ENCODE measurements at regions not wholly inside any gene's neighbourhood (a gene's known extent, or its start where the extent isn't known, plus 50 kb on each side); places are given as distances from the start of the nearest gene placed in this dataset.

DNA sequence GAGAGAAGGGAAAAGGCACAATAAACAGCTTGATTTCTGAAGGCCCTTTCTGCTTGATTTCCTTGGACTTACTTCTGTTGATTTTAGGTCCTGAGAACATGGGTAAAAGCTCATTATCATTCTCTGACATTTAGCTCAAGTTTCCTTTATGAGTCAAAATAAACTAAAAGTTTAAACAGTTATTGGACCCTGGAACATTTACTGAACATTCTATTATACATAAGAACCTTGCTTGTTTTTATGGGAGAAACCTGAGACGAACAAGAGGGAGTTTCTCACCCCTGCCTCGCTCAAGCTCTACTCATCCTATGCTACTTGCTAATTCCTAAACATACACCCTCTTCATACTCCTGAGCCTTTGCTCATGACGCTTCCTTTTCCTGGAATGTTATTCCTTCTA is 538.3 kb upstream of the PKN2 start:
- no peaks in the 10 kb centered on the region for H3K27me3 ChIP-seq (ENCODE audit: control insufficient read depth in 5 of 5, insufficient read depth in 4 of 5, low read length in 5 of 5)
- no peak overlapping the region for H3K27ac ChIP-seq (ENCODE audit: low read depth, low read length)
- no peaks in the 10 kb centered on the region for H3K4me1 ChIP-seq (ENCODE audit: control insufficient read depth in 5 of 5, insufficient read depth in 5 of 5, low read length in 5 of 5)
- H3K36me3 ChIP-seq (ENCODE audit: control insufficient read depth in 5 of 5, insufficient read depth in 5 of 5, low read length in 5 of 5): no peaks in the 10 kb centered on the region
- H3K9ac ChIP-seq (ENCODE audit: low read length in 5 of 5): no peak overlapping the region
- H3K4me3 ChIP-seq (ENCODE audit: low read depth in 1 of 5, low read length in 5 of 5): no peak overlapping the region
- peaks cover 0 to 2% (median 0%) of the 10 kb centered on the region in 5 donors for H3K9me3 ChIP-seq (ENCODE audit: control insufficient read depth in 5 of 5, low read length in 5 of 5)

DNA sequence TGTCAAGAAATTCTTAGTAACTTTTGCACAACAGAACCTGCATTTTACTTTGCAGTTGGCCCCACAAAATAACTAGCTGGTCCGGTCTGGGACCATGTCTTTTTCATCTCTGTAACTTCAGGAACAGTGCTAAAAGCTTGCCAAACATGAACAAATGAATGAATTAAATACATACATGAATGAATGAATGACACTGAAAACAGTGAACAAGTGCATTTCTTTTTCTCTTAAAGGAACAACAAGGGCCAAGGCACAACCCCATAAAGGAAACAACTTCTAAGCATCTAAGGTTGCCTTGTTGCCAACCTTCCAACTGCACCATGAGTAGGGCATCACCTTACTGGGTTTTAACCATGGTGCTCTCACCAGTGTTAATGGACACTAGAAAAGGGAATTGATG is 534.4 kb upstream of the PKN2 start:
- Histone ChIP-seq H3K36me3 (ENCODE audit: control insufficient read depth in 5 of 5, insufficient read depth in 5 of 5, low read length in 5 of 5) (no peaks in the 10 kb centered on the region), H3K9ac (ENCODE audit: low read length in 5 of 5) (no peak overlapping the region), H3K4me1 (ENCODE audit: control insufficient read depth in 5 of 5, insufficient read depth in 5 of 5, low read length in 5 of 5) (no peaks in the 10 kb centered on the region), H3K27ac (ENCODE audit: low read depth, low read length) (no peak overlapping the region), H3K27me3 (ENCODE audit: control insufficient read depth in 5 of 5, insufficient read depth in 4 of 5, low read length in 5 of 5) (no peaks in the 10 kb centered on the region), H3K9me3 (ENCODE audit: control insufficient read depth in 5 of 5, low read length in 5 of 5) (peaks cover 0 to 2% (median 0%) of the 10 kb centered on the region in 5 donors), H3K4me3 (ENCODE audit: low read depth in 1 of 5, low read length in 5 of 5) (no peak overlapping the region)

DNA sequence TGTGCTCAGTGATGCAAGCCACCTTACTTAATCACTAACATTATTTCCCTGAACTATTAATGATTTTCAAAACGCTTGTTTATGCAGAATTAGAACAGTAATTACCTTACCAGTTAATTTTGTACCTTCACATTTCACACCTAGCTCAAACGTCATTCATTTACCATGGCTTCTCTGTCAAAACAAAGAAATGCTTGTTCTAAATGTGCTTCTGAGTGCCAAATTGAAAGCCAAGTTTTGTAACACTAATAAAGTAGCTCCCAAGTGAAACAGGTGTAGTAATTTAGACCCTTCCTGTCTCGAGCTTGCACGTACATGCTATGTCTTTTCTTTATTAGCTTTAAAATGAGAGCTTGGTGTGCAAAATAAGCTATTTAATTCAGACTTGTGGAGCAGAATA is 533.7 kb upstream of the PKN2 start:
- Histone ChIP-seq H3K4me3 (ENCODE audit: low read depth in 1 of 5, low read length in 5 of 5) (no peak overlapping the region), H3K27me3 (ENCODE audit: control insufficient read depth in 5 of 5, insufficient read depth in 4 of 5, low read length in 5 of 5) (no peaks in the 10 kb centered on the region), H3K36me3 (ENCODE audit: control insufficient read depth in 5 of 5, insufficient read depth in 5 of 5, low read length in 5 of 5) (no peaks in the 10 kb centered on the region), H3K4me1 (ENCODE audit: control insufficient read depth in 5 of 5, insufficient read depth in 5 of 5, low read length in 5 of 5) (no peaks in the 10 kb centered on the region), H3K9ac (ENCODE audit: low read length in 5 of 5) (no peak overlapping the region), H3K9me3 (ENCODE audit: control insufficient read depth in 5 of 5, low read length in 5 of 5) (no peaks in the 10 kb centered on the region), H3K27ac (ENCODE audit: low read depth, low read length) (no peak overlapping the region)

DNA sequence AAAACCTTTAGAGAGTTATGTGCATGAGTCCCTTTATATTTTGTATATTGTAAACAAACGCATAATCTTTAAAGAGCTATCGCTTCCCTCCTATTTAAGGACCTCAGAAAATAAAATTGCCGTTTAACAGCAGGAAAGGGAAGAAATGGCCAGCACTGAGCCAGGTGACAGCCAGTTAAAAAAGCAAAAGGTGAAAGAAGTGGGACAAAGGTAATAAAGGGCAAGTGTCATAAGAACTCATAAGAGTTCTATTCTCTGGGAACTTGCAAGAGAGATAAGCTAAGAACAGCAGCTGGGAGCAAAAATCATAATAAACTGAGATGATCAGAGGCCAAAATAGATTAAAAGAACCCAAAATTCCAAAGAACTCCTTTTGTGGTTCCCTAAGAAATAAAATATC is 520.9 kb upstream of the PKN2 start:
- Histone ChIP-seq H3K9ac (ENCODE audit: low read length in 5 of 5) (no peak overlapping the region), H3K9me3 (ENCODE audit: control insufficient read depth in 5 of 5, low read length in 5 of 5) (no peaks in the 10 kb centered on the region), H3K36me3 (ENCODE audit: control insufficient read depth in 5 of 5, insufficient read depth in 5 of 5, low read length in 5 of 5) (no peaks in the 10 kb centered on the region), H3K4me3 (ENCODE audit: low read depth in 1 of 5, low read length in 5 of 5) (no peak overlapping the region), H3K27me3 (ENCODE audit: control insufficient read depth in 5 of 5, insufficient read depth in 4 of 5, low read length in 5 of 5) (no peaks in the 10 kb centered on the region), H3K4me1 (ENCODE audit: control insufficient read depth in 5 of 5, insufficient read depth in 5 of 5, low read length in 5 of 5) (no peaks in the 10 kb centered on the region), H3K27ac (ENCODE audit: low read depth, low read length) (no peak overlapping the region)

DNA sequence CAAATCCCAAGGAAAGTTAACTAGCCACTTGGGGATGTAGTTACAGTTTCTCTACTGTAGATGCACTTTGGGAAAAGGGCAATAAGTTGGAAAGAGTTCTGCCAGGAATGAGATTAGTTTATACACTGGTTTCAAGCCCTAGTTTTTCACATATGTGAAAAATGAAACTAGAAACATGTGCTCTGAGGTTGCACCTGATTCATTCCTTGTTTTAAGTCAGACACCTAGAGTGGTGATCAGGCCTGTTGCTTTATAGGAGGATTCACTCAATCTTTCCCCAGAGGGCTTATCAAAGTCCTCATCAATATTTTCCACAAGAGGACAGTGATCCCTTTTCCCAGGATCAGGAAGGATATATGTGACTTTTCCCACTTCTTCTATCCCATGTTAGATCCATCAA is 515.9 kb upstream of the PKN2 start:
- Histone ChIP-seq H3K4me1 (ENCODE audit: control insufficient read depth in 5 of 5, insufficient read depth in 5 of 5, low read length in 5 of 5) (no peaks in the 10 kb centered on the region), H3K4me3 (ENCODE audit: low read depth in 1 of 5, low read length in 5 of 5) (no peak overlapping the region), H3K36me3 (ENCODE audit: control insufficient read depth in 5 of 5, insufficient read depth in 5 of 5, low read length in 5 of 5) (no peaks in the 10 kb centered on the region), H3K9me3 (ENCODE audit: control insufficient read depth in 5 of 5, low read length in 5 of 5) (no peaks in the 10 kb centered on the region), H3K27me3 (ENCODE audit: control insufficient read depth in 5 of 5, insufficient read depth in 4 of 5, low read length in 5 of 5) (no peaks in the 10 kb centered on the region), H3K27ac (ENCODE audit: low read depth, low read length) (no peak overlapping the region), H3K9ac (ENCODE audit: low read length in 5 of 5) (no peak overlapping the region)

DNA sequence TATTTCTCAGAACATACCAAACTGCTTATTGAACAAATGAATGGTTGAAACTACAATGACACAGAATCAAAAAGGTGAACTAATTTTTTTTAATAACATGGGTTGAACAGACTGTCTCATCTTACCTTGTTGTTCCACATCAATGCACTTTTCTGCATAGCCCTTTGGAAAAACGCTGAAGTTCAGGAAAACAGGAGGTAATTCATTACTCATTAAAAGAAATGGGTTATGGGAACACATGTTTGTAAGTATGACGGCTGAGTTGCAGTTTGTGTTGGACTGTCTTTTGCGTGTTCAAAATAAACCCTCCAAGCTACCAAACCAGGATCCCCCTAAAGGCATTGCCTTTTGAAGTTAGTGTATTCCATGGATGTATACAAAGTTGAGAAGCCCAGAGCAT is 514.9 kb upstream of the PKN2 start:
- Histone ChIP-seq H3K9me3 (ENCODE audit: control insufficient read depth in 5 of 5, low read length in 5 of 5) (no peaks in the 10 kb centered on the region), H3K9ac (ENCODE audit: low read length in 5 of 5) (no peak overlapping the region), H3K36me3 (ENCODE audit: control insufficient read depth in 5 of 5, insufficient read depth in 5 of 5, low read length in 5 of 5) (no peaks in the 10 kb centered on the region), H3K27ac (ENCODE audit: low read depth, low read length) (no peak overlapping the region), H3K4me3 (ENCODE audit: low read depth in 1 of 5, low read length in 5 of 5) (no peak overlapping the region), H3K4me1 (ENCODE audit: control insufficient read depth in 5 of 5, insufficient read depth in 5 of 5, low read length in 5 of 5) (no peaks in the 10 kb centered on the region), H3K27me3 (ENCODE audit: control insufficient read depth in 5 of 5, insufficient read depth in 4 of 5, low read length in 5 of 5) (no peaks in the 10 kb centered on the region)

DNA sequence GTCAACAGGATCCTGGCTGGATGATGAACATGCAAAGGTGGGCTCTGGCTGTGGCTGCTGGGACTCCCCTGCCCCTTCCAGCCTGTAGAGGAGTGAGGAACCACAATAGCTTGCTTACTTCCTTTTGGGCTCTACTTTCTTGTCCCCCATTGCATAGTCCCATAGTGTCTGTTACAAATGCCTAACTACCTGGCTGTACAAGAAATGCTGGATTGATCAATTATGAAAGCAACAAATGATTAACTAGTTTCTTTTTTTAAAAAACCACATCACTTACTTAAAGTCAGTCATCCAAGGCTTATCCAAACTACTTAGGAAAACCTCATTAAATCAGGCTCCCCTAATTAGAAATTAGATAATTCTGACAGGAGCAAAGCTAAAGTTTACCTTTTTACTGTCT is 514.1 kb upstream of the PKN2 start:
- H3K4me1 ChIP-seq (ENCODE audit: control insufficient read depth in 5 of 5, insufficient read depth in 5 of 5, low read length in 5 of 5): no peaks in the 10 kb centered on the region
- H3K36me3 ChIP-seq (ENCODE audit: control insufficient read depth in 5 of 5, insufficient read depth in 5 of 5, low read length in 5 of 5): no peaks in the 10 kb centered on the region
- no peak overlapping the region for H3K27ac ChIP-seq (ENCODE audit: low read depth, low read length)
- no peak overlapping the region for H3K4me3 ChIP-seq (ENCODE audit: low read depth in 1 of 5, low read length in 5 of 5)
- H3K9me3 ChIP-seq (ENCODE audit: control insufficient read depth in 5 of 5, low read length in 5 of 5): no peaks in the 10 kb centered on the region
- H3K27me3 ChIP-seq (ENCODE audit: control insufficient read depth in 5 of 5, insufficient read depth in 4 of 5, low read length in 5 of 5): no peaks in the 10 kb centered on the region
- no peak overlapping the region for H3K9ac ChIP-seq (ENCODE audit: low read length in 5 of 5)

DNA sequence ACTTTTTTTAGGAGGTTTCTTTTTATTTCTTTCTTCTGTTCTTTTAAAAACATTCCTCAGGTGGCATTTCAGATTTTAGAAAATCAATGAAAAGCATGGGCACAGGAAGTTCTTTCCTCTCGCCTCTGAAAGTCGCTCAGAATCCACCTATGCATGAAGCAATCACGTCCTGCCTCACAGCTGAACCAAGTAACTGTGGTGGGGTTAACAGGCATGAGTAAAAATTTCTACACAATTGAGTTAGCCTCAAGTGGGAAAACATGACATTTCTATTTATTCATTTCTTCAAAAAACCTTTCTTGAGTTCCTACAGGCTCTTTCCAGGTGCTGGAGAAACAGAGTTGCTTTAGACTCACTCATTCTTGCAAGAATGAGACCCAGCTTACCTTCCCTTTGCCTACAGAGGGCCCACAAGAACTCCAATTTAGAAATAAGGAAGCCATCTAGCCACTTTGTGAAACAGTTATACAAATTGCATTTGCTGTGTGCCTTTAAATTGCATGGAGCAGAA is 508.9 kb upstream of the PKN2 start:
- H3K4me3 ChIP-seq (ENCODE audit: low read depth in 1 of 5, low read length in 5 of 5): no peak overlapping the region

DNA sequence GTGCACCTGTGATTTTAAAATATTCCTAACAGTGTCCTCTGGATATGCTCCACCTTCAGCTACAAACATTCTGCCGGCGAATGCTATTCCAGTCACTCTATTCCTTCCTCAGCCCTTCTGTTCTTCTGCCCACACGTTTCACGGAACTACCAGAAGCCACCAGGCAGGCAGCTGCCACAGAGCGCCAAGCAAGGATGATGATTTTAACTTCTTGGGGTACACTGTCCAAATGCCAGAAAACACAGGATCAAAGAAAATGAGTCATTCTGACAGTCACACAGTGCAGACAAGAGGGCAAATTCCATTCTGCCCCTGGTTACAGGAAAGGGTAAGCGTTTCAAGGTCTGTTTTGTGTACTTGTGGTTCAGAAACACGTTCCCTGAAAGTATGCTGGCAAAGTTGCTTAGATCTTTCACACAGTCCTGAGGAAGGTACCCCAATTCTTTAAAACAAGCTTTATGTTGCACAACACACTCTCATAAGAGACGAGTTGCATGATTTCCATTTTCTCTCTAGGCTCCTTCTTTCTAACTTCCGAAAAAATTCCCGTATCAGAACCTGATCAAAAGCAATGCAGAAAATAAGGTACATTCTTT is 508.3 kb upstream of the PKN2 start:
- H3K9ac ChIP-seq (ENCODE audit: low read length in 5 of 5): no peak overlapping the region
- H3K4me1 ChIP-seq (ENCODE audit: control insufficient read depth in 5 of 5, insufficient read depth in 5 of 5, low read length in 5 of 5): no peaks in the 10 kb centered on the region
- H3K9me3 ChIP-seq (ENCODE audit: control insufficient read depth in 5 of 5, low read length in 5 of 5): no peaks in the 10 kb centered on the region
- no peaks in the 10 kb centered on the region for H3K27me3 ChIP-seq (ENCODE audit: control insufficient read depth in 5 of 5, insufficient read depth in 4 of 5, low read length in 5 of 5)
- H3K4me3 ChIP-seq (ENCODE audit: low read depth in 1 of 5, low read length in 5 of 5): no peak overlapping the region
- H3K27ac ChIP-seq (ENCODE audit: low read depth, low read length): no peak overlapping the region
- no peaks in the 10 kb centered on the region for H3K36me3 ChIP-seq (ENCODE audit: control insufficient read depth in 5 of 5, insufficient read depth in 5 of 5, low read length in 5 of 5)

More for the DNA sequence above, 508.9 kb upstream of the PKN2 start:
- no peaks in the 10 kb centered on the region for H3K36me3 ChIP-seq (ENCODE audit: control insufficient read depth in 5 of 5, insufficient read depth in 5 of 5, low read length in 5 of 5)
- H3K9me3 ChIP-seq (ENCODE audit: control insufficient read depth in 5 of 5, low read length in 5 of 5): no peaks in the 10 kb centered on the region
- H3K27me3 ChIP-seq (ENCODE audit: control insufficient read depth in 5 of 5, insufficient read depth in 4 of 5, low read length in 5 of 5): no peaks in the 10 kb centered on the region
- no peak overlapping the region for H3K27ac ChIP-seq (ENCODE audit: low read depth, low read length)
- no peak overlapping the region for H3K9ac ChIP-seq (ENCODE audit: low read length in 5 of 5)
- H3K4me1 ChIP-seq (ENCODE audit: control insufficient read depth in 5 of 5, insufficient read depth in 5 of 5, low read length in 5 of 5): no peaks in the 10 kb centered on the region

DNA sequence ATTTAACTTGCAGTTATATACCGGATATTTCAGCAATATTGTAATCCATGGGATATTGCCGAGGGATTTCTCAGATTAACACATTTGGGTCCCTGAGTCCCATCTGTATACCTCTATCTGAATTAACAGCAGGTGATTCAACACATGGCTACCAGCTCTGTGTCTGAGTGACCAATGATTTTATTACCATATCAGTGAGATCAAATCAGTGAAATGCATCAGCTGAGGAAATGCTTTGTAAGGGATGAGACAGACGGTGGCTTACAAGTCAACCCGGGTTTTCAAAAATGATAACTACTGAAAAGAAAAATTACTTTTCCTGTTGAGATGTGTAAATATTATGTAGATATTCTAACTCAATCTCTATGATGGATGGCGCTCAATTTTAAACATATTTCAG is 504.1 kb upstream of the PKN2 start:
- H3K27ac ChIP-seq (ENCODE audit: low read depth, low read length): no peak overlapping the region
- no peaks in the 10 kb centered on the region for H3K36me3 ChIP-seq (ENCODE audit: control insufficient read depth in 5 of 5, insufficient read depth in 5 of 5, low read length in 5 of 5)
- no peak overlapping the region for H3K9ac ChIP-seq (ENCODE audit: low read length in 5 of 5)
- no peaks in the 10 kb centered on the region for H3K4me1 ChIP-seq (ENCODE audit: control insufficient read depth in 5 of 5, insufficient read depth in 5 of 5, low read length in 5 of 5)
- no peak overlapping the region for H3K4me3 ChIP-seq (ENCODE audit: low read depth in 1 of 5, low read length in 5 of 5)
- no peaks in the 10 kb centered on the region for H3K27me3 ChIP-seq (ENCODE audit: control insufficient read depth in 5 of 5, insufficient read depth in 4 of 5, low read length in 5 of 5)
- H3K9me3 ChIP-seq (ENCODE audit: control insufficient read depth in 5 of 5, low read length in 5 of 5): no peaks in the 10 kb centered on the region

All from subcutaneous abdominal adipose tissue (tissue), 5 donors.